HG03439 (cell line): ENCODE measurements at regions not wholly inside any gene's neighbourhood (a gene's known extent, or its start where the extent isn't known, plus 50 kb on each side); places are given as distances from the start of the nearest gene placed in this dataset.
"Not testable (repeated sequence)": the region's sequence is repeated elsewhere in the genome, so short reads cannot be mapped to it uniquely, and the experiment has no call there.

ENCODE experiments used
- ATAC-seq: cut with Tn5 transposase; IDR thresholded peaks from one replicate; pipeline ENCODE4 v1.9.1; 2021; ENCODE audit warnings: mild to moderate bottlenecking, moderate library complexity; ENCODE audit not compliant: unreplicated experiment

DNA sequence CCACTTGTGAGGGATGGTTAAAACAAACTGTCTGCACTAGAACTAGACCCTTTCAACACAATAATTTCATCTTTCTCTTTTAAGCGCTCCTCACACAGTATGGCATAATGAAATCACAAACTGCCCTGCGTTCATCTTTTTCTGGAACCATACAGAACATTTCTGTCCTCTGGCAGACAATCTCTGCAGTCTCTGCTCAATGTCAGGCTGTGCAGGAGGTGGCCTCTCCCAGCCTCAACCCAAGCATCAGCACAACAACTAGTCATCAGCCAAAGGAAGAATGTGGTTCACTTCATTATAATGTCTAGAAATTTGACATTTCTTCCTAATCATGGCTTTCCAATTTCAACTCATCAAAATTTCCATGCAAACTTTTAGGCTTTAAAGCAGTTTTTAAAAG is 125.1 kb upstream of the STARD13 start:
- ATAC-seq, result no peak

DNA sequence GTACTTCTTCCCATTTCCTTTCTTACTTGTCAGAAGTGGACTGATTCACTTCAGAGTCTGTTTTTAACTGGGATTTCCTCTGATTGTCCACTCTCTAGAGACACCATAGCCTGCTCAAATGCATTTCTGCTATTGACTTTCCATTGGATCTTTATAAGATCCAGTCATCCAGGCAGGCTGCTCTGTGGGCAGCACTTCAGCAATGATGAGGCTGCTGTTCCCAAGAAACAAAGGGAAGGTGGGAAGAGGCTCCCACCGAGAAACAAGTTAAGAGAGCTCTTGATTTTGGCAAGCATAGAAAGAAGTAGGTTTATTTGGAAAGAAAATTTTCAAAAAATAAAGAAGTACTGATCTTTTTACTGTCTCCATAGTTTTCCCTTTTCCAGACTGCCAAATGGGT is 125.8 kb upstream of the STARD13 start:
- ATAC-seq, result no peak

DNA sequence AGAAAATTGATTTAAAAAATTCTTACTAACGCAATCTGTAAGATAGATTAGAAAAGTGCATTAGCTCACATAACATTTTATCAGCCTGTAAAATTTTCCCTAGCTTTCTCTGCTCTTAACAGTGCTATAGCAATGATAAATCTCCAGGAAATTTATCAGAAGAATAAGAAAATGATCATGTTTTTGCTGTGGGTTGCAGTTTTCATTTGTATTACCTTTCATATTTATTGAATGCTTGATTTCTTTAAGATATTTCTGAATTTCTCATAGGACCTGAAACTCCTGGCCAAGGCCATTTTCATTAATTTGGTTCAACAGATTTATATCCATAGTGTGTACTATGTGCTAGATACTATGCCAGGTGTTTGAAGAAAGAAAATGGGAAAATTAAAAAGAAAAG is 130.3 kb upstream of the STARD13 start:
- ATAC-seq, result no peak

DNA sequence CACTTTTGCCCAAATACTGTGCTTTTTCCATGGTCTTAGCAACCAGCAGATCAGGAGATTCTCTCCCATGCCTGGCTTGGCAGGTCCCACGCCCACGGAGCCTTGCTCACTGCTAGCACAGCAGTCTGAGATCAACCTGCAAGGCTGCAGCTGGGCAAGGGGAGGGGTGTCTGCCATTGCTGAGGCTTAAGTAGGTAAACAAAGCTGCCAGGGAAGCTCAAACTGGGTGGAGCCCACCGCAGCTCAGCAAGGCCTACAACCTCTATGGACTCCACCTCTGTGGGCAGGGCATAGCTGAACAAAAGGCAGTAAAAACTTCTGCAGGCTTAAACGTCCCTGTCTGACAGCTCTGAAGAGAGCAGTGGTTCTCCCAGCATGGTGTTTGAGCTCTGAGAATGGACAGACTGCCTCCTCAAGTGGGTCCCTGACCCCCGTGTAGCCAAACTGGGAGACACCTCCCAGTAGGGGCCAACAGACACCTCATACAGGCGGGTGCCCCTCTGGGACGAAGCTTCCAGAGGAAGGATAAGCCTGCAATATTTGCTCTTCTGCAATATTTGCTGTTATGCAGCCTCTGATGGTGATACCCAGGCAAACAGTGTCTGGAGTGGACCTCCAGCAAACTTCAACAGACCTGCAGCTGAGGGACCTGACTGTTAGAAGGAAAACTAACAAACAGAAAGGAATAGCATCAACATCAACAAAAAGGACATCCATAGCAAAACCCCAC is 132.8 kb upstream of the STARD13 start:
- not testable (repeated sequence) for ATAC-seq

DNA sequence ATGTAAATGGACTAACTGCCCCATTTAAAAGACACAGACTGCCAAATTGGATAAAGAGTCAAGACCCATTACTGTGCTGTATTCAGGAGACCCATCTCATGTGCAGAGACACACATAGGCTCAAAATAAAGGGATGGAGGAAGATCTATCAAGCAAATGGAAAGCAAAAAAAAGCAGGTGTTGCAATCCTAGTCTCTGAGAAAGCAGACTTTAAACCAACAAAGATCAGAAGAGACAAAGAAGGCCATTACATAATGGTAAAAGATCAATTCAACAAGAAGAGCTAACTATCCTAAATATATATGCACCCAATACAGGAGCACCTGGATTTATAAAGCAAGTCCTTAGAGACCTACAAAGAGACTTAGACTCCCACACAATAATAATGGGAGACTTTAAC is 134.6 kb upstream of the STARD13 start:
- not testable (repeated sequence) for ATAC-seq

DNA sequence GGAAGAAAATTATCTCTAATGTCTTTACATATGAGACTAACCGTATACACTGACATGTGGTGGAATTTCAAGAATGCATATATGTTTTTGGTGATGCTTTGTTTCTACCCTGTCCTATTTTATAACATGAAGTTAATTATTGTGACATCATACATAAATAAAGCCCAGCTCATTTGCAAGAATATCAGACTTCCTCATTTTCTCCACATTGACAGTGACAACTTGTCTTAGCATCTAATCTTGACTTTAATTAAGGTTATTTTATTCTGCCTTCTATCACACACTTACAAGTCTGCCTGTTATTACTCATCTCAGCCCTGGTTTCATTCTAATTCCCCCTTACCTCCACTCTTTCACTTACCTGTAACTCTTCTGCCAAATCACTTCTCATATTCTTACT is 140.6 kb upstream of the STARD13 start:
- no peak for ATAC-seq

DNA sequence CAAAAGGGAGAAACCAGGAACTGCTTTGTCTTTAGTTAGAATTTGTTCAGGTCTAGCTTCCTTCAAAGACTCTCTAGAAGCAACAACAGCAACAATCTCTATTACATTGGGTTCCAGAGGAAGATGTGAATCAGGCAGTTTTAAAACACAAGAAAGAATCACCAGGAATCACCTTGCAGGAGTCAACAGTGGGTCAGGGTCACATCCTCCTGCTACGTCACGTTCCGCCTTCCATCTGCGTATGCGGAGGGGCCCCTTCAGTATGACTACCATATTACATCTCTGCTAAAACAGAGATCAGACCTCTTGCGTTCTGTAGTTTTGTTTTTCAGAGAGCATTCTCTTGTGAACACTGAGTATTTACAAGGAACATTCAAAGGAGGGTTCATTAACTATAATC is 147.8 kb upstream of the STARD13 start:
- ATAC-seq, result no peak

DNA sequence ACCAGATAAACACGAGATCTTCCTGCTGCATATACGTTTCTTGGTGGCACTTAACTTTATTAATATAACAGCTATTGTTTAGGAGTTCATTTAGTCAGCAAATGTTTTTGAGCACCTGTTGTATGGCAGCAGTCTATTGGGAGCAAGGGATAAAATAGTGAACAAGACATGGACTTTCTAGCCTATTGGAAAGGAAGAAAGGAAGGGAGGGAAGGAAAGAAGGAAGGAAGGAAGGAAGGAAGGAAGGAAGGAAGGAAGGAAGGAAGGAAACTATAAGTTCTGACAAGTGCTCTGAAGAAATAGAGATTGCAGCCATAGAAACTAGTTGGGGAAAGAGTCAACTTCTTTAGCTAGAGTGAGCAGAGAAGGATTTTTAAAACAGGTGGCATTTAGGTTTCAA is 149.1 kb upstream of the STARD13 start:
- ATAC-seq, result no peak

DNA sequence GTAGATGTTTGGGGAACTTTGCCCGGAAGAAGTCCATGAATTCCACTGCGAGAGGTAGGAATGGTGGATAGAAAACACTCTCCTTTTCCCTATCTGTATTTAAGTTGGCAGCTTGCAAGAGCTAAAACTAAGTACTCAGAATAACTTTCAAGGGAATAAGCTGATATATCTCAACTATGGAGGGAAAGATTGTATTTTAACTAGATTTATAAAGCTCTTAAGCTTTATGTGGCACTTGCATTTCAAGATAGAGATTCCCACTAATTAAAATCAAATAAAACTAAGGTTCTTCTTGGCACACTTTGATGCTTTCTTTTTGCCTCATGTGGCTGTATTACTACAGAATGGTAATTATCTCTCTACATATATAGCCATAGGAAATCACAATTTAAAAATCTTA is 149.7 kb upstream of the STARD13 start:
- ATAC-seq, result no peak

DNA sequence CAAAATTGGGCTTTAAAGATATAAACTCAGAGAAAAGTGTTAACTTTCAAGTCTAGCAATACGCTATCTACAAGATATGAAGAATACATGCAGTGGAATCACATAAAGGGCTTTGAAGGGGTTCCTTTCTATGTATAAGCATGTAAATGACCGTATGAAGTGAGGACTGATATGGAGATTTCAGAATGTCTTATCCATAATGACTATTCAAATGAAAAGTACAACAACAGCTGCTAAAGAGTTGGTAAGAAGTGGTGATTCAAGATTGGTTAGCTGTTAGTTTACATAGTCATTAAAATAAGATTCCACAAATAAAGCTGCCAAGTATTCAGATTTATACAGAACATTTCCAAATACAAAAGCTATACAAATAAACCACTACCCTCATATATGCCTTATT is 153.4 kb upstream of the STARD13 start:
- ATAC-seq, result no peak

DNA sequence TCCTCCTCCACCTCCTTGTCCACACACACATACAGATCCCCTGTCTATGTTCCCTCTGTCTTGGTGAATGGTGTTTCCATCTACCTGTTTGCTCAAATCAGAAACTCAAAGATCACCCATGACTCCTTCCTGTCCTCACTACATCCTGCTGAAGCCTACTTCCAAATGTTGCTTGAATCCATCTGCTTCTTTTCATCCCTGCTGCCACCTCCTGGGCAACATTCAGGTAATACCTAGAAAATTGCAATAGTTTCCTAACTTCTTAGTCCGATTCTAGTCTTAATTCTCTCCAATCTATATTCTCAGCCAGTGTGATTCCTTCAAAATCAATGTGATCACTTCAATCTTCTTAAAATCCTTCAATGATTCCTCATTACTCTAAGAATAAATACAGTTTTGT is 155.5 kb upstream of the STARD13 start:
- ATAC-seq, result no peak

DNA sequence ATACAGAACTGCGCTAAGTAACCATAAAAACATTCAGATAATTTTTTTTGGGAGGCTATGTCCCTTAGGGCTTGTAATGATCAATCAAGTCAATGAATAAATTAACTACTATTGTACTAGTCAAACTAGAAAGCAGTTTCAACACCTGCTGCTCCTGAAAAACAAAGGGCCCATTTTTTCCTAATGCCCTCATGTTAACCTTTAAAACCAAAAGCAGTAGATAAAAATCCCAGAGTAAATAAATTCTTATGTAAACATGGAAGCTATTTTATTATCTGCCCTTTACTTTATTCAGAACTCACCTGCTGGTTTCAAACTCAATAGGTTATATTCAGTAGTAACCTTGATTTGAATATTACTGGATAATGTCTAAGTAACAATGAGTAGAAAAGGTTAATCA is 159.5 kb upstream of the STARD13 start:
- ATAC-seq, result no peak

DNA sequence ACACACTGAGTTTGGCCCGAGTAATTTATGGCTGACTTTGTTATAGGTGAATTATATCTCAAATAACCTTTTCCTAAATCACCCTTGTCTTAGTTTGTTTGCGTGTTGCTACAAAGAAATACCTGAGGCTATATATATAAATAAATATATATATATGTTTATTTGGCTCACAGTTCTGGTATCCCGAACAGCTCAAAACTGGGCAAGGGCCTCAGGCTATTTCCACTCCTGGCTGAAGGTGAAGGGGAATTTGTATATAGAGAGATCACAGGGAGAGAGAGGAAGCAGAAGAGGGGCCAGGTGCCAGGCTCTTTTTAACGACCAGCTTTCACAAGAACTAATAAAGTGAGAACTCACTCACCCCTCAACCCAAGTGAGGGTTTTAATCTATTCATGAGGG is 159.9 kb upstream of the STARD13 start:
- no peak for ATAC-seq

DNA sequence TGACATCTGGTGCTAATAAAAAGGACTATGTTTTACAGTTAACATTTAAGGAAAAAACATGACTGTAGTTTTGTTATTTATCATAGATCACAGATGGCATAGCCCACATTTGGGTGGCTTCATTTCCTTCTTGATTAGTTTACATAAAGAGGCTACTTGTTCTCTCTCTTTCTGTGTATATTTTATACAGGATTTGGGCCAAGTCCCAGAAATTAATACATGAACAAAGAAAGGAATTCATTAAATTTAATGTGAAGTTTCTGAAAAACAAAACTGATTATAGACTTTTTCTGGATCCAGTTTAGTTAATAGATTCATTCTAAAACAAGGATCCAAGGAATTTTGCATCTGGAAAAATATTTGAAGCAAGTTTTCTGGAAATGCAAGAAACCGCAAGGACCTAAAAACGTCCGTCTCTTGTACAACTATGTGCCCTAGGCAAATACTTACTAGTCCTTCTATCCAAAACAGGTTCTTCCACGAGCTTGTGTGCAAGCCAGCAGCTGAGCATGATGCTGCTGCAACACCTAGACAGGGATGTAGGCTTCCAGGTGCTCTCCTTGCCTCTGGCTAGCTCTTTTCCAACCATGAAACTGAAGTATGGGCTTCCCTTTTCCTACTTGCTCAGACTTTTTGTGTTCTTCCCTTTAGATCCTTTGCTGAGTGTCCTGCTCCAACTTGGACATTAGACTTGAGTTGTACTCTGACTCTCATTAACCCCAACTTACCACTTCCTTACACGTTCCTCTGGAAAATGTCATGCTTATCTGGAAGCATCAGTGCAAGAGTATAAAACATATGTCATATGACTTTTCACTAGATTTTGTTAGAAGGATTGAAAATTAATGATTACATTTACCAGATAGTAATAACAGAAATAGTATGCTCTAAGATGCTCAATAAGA is 161.5 kb upstream of the STARD13 start:
- ATAC-seq, result no peak

DNA sequence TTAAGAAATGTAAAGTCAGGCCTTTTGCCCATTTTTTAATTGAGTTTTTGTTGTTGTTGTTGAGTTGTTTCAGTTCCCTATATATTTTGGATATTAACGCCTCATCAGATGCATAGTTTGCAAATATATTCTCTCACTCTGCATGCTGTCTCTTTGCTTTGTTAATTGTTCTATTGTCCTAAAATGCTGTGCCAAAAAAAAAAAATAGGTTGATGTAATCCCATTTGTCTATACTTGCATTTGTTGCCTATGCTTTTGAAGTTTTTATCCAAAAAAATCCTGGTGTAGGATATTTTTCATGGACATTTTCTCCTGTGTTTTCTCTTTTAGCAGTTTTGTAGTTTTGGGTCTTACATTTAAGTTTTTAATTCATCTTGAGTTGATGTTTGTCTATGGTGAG is 163.3 kb upstream of the STARD13 start:
- ATAC-seq, result no peak

DNA sequence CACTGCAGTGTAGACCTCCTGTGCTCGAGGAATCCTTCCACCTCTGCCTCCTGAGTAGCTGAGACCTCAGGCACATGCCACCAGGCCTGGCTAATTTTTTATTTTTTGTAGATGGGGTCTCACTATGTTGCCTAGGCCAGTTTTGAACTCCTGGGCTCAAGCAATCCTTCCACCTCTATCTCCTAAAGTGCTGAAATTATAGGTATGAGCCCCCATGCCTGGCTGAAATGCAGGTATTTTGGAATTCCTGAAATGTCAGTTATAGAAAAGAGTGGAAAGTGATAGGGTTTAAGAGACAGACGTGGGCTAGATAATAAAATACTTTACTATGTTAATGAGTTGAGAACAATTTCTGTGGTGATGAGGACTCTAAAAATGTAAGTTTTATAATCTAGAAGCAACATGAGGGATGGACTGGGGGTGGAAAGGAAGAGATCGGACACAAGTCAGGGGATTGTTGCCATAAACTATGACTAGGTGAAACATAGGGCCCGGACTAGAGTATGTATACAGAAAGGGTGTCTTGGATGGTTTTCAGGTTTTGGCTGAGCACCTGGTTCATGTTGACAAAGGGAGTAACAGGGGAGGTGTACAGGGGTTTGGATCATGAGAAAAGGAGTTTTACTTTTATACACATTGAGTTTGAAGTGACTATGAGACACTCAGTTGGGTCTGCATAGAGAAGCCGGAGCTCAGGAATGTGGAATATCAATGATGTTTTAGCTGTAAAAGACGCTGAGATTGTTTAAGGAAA is 165.6 kb upstream of the STARD13 start:
- ATAC-seq, result no peak

DNA sequence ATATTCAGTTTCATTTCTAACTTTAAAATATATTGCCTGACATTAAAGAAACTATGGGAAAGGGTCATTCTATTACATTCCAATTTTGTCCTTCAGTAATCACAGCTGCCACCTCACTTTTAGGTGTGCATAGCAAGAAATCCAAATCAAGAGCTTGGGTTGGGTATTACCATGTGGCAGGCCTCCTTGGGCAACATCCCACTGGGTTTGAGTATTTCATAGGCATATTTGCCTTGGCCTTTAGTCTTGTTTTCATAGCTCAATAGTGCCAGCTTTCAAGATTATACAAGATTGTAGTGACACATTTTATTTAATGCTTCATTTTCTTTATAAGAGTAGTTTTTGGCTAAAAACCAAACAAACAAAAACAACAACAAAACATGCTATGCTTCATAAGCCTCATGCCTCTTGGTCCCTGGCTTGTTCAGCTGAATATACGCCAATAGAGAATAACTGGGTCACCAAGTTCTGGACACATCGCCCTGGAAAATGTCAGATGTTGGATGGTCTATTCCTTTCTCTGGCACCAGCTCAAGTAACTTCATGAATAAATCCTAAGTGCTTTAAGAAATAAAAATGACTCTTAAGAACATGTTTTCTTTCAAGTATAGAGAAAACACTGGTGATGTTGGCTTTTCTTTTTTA is 167.4 kb upstream of the STARD13 start:
- ATAC-seq, result no peak

DNA sequence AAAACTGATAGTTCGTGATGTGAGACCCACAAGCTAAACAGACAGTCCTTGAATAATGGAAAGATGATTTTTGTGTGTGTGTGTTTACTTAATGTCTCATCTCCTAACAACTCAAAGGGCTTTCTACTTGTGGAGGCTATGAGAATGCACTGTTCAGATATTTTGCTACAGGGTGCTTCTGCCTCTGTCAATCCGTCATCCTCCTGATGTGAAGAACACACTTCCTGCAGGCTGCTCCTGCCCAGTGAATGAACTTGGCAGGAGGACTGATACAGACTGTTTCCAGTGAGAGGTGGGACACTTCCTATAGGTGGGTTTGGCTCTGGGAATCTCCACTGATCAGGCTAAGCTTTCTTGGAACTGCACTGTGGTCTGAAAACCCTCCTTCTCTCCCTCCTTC is 168.4 kb upstream of the STARD13 start:
- no peak for ATAC-seq

DNA sequence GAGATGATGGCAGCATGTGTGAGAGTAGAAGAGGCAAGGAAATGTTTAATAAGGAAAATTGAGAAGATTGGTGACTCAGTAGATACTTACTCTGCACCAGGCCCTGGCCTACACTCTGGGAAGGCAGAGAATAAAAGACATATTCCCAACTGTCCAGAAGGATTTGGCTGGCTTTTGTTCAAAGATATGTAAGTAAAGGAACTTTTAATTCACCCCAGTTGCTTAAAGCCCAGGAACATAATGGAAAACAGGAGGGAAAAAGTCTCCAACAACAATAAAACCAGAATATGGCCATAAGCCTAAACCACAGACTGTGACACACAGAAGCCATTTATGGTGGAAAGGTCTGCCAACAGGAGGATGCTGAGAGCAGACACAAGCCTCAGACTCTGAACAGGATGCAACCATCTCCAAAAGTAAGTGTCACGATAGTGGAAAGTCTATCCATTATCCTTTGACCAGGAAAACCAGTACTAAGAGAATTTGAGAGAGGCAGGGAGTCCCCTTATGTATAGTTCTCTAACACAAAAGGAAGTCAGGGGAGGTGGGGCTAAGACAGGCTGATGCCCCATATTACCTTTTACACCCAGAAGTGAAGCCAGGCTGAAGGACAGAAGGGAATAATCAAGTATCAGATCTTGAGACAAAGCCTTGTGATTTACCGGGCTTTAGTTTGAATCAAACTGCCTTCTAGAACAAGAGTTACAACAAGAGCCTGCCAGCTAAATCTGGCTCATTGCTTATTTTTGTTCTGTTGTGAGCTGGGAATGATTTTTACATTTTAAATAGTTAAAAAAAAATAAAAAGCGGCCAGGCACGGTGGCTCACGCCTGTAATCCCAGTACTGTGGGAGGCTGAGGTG is 169.5 kb upstream of the STARD13 start:
- no peak for ATAC-seq

DNA sequence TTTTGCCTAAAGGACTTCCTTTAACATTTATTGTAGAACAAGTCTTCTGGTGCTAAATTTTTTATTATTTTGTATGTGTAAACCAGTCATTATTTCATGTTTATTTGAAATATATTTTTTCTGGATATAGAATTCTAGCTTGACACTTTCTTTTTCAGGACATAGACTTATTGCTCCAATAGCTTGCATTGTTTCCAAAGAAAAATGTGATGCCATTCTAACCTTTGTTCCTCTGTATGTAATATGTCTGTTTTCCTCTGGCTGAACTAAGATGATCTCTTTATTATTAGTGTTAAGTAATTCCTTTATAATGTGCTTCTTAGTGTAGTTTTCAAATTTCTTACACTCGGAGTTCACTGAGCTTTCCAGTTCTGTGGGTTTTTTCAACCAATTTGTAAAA is 174.1 kb upstream of the STARD13 start:
- ATAC-seq, result no peak
